ENCODE measurements at regions not wholly inside any gene's neighbourhood (a gene's known extent, or its start where the extent isn't known, plus 50 kb on each side); places are given as distances from the start of the nearest gene placed in this dataset.

DNA sequence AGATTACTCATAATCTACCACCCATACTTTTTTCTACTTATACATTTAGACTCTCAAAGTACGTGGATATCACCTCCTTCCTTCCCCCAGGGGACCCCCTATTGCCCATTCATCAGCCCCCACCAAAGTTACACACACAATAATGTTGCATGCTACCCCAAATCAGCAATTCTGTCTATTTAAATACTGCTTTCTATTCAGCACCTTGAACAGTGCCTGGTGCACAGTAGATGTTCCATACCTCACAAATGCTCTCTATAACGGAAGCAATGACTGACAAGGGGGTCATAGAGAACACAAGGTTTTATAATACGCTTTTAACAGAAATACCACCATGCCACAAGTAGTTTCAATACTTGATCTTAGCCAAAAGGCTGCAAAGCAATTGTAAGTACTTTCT is 370.7 kb downstream of the MIAT start:
- TF ChIP-seq JUN (IDR thresholded peaks at IDR 0.05; ENCODE audit: low read depth, low read length) (no peak), POLR2AphosphoS5 (IDR thresholded peaks at IDR 0.05; ENCODE audit: low read depth, low read length) (no peak), SP1 (IDR thresholded peaks at IDR 0.05; ENCODE audit: low read depth, low read length) (no peak), ZNF274 (IDR thresholded peaks at IDR 0.05; ENCODE audit: borderline replicate concordance, extremely low read depth, low read length) (no peak), TAF1 (IDR thresholded peaks at IDR 0.05; ENCODE audit: low read depth, low read length) (no peak), SRF (IDR thresholded peaks at IDR 0.05; ENCODE audit: low read depth, low read length) (no peak), KDM5A (IDR thresholded peaks at IDR 0.05; ENCODE audit: low read length) (no peak)
- TF ChIP-seq, protein P1, sequence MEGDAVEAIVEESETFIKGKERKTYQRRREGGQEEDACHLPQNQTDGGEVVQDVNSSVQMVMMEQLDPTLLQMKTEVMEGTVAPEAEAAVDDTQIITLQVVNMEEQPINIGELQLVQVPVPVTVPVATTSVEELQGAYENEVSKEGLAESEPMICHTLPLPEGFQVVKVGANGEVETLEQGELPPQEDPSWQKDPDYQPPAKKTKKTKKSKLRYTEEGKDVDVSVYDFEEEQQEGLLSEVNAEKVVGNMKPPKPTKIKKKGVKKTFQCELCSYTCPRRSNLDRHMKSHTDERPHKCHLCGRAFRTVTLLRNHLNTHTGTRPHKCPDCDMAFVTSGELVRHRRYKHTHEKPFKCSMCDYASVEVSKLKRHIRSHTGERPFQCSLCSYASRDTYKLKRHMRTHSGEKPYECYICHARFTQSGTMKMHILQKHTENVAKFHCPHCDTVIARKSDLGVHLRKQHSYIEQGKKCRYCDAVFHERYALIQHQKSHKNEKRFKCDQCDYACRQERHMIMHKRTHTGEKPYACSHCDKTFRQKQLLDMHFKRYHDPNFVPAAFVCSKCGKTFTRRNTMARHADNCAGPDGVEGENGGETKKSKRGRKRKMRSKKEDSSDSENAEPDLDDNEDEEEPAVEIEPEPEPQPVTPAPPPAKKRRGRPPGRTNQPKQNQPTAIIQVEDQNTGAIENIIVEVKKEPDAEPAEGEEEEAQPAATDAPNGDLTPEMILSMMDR (IDR thresholded peaks at IDR 0.05; ENCODE audit: control extremely low read depth in 1 of 3, insufficient read depth in 1 of 3, low read depth in 1 of 3, low read length in 3 of 3), result no peak

Data from H1 (cell line).